ENCODE measurements at regions not wholly inside any gene's neighbourhood (a gene's known extent, or its start where the extent isn't known, plus 50 kb on each side); places are given as distances from the start of the nearest gene placed in this dataset.

DNA sequence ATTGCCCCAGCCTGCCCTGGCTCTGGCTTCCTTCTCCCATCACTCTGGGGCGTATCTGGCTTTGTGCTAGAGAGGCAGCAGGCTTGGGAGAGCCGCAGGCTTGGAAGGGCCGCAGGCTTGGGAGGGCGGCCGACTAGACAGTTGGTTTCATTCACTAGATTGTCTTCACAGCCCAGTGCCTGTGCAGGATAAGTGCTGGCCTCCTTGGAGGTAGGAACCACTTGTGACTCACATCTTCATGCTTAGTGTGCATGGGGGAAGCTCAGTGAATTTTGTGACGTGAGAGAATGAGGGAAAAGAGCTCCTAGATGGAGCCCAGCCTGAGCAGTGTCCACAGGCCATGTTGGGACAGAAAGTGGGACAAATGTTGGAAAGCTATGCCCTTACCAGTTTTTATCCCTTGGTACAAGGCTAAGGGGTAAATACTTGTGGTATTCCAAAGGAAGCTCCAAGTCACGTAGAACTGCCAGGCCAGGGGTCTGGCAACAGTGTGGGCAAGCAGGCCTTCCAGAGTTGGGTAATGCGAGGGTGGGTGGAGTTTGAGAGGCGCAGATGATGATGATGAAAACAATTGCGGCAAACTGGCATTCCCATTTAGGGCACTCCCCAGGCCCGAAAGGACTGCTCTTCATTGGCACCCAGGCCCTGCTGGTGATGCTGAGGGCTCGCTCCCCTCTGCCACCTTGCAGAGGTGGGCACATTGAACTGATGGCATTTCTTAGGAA lies 100.1 kb downstream of the DDX1 start:
- H3K27me3 ChIP-seq = no peaks in the 10 kb centered on the region
- no peak overlapping the region for H3K27ac ChIP-seq
- no peaks in the 10 kb centered on the region for H3K36me3 ChIP-seq
- TF ChIP-seq POLR2A (IDR thresholded peaks at IDR 0.05) = no peak
- TF ChIP-seq, protein P1, sequence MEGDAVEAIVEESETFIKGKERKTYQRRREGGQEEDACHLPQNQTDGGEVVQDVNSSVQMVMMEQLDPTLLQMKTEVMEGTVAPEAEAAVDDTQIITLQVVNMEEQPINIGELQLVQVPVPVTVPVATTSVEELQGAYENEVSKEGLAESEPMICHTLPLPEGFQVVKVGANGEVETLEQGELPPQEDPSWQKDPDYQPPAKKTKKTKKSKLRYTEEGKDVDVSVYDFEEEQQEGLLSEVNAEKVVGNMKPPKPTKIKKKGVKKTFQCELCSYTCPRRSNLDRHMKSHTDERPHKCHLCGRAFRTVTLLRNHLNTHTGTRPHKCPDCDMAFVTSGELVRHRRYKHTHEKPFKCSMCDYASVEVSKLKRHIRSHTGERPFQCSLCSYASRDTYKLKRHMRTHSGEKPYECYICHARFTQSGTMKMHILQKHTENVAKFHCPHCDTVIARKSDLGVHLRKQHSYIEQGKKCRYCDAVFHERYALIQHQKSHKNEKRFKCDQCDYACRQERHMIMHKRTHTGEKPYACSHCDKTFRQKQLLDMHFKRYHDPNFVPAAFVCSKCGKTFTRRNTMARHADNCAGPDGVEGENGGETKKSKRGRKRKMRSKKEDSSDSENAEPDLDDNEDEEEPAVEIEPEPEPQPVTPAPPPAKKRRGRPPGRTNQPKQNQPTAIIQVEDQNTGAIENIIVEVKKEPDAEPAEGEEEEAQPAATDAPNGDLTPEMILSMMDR (IDR thresholded peaks at IDR 0.05 in 4 of 5, conservative IDR thresholded peaks at IDR 0.05 in 1 of 5) = no peak
- intact Hi-C loops (cut with DNase I; ENCODE audit: low total_unique reads) (no loop called here), in situ Hi-C loops (cut with MboI; ENCODE audit: low sequenced_read_pairs in 4 of 4) (no loop called here)
- H3K4me3 ChIP-seq = no peak overlapping the region
- H3K4me1 ChIP-seq = no peaks in the 10 kb centered on the region
- ATAC-seq = no peak
- no peak for DNase-seq
- H3K9me3 ChIP-seq = no peaks in the 10 kb centered on the region

DNA sequence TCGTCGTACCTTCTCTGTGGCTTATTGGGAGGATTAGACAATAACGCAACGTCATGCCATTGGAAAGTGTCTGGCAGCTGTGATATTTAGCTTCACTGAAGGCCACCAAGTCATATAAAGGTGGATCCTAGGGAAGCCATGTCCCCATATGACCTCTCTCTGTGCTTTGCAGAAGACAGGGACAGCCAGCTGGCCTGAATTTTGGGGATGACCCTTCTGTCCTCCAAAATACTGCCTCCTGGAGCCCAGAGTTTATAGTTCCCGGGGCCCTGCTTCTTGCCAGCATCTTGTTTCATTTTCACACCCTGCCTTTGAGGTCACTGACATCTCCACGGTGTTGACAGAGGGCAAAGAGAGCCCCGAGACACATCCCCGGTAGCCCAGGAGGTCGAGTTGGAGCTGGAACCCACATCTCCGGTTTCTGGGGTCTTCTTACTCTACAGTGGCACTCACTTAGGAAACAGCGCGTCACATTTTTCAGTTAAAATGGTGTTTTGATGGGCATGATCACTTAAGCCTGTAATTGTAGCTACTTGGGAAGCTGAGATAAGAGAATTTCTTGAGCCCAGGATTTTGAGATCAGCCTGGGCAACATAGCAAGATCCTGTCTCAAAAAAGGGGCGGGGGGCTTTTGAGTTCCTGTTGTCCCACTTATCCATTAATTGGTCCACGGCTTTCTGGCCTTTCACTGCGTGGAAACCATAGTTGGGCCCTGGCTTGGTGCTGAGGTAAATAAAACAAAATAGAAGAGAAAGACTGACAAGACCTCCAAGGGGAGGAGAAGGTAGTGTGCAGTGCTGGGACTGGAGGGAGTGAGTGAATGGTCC lies 101.1 kb downstream of the DDX1 start:
- Histone ChIP-seq H3K4me3 (no peak overlapping the region), H3K36me3 (no peaks in the 10 kb centered on the region), H3K9me3 (no peaks in the 10 kb centered on the region), H3K27me3 (no peaks in the 10 kb centered on the region), H3K4me1 (no peaks in the 10 kb centered on the region), H3K27ac (no peak overlapping the region)
- no peak for TF ChIP-seq POLR2A (IDR thresholded peaks at IDR 0.05)
- TF ChIP-seq, protein P1 (IDR thresholded peaks at IDR 0.05 in 4 of 5, conservative IDR thresholded peaks at IDR 0.05 in 1 of 5) = no peak
- ATAC-seq = no peak
- no peak for DNase-seq
- intact Hi-C loops (cut with DNase I; ENCODE audit: low total_unique reads) = no loop called here
- in situ Hi-C loops (cut with MboI; ENCODE audit: low sequenced_read_pairs in 4 of 4) = no loop called here

DNA sequence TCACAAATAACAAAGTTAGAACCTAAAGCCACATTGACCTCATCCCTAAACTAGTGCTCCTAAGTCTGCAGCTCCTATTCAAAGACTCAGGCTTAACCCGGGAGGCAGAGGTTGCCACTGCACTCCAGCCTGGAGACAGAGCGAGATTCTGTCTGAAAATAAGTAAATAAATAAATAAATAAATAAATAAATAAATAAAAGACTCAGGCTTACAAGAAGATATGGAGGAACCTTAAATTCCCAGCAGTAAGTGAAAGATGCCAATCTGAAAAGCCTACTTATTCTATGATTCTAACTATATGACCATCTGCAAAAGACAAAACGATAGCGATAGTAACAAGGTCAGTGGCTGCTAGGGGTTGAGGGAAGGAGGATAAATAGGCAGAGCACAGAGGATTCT lies 101.7 kb downstream of the DDX1 start:
- no peak for DNase-seq
- Histone ChIP-seq H3K36me3 (no peaks in the 10 kb centered on the region), H3K4me3 (no peak overlapping the region), H3K27ac (no peak overlapping the region), H3K9me3 (no peaks in the 10 kb centered on the region), H3K27me3 (no peaks in the 10 kb centered on the region), H3K4me1 (no peaks in the 10 kb centered on the region)
- no peak for TF ChIP-seq POLR2A (IDR thresholded peaks at IDR 0.05)
- TF ChIP-seq, protein P1 (IDR thresholded peaks at IDR 0.05 in 4 of 5, conservative IDR thresholded peaks at IDR 0.05 in 1 of 5) = no peak
- in situ Hi-C loops (cut with MboI; ENCODE audit: low sequenced_read_pairs in 4 of 4) (no loop called here), intact Hi-C loops (cut with DNase I; ENCODE audit: low total_unique reads) (no loop called here)
- no peak for ATAC-seq

DNA sequence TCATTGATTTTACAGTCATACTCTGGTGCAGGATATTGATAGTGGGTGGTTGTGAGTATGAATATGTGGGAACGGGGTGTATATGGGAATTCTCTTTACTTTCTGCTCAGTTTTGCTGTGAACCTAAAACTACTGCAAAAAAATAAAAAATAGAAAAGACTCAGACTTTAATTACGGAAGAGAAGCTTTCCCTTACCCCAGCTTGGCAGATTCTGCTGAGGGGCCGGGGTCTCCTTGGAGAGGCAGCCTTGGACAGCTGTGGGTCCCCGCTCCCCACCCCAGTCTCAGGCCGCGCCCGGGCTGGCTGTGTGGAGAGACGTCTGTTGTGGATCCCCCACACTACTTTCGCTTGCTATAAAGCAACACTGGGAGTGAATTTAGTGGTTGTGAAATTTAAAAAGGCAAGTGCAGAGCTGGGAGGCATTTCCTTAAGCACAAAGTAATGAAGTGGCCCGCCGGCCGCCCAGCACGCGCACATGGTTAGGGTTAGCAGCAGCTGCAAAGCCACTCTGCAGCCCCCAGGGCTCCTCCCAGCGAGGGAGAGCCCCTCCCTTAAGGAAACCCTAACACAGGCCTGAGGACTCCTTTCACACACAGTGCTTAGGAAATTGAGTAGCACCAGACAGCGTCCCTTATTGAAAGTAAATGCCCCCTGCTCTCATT lies 102.4 kb downstream of the DDX1 start:
- DNase-seq = no peak

More for the DNA sequence above, 102.4 kb downstream of the DDX1 start:
- Histone ChIP-seq H3K27ac (no peak overlapping the region), H3K36me3 (no peaks in the 10 kb centered on the region), H3K4me3 (no peak overlapping the region), H3K9me3 (no peaks in the 10 kb centered on the region), H3K4me1 (no peaks in the 10 kb centered on the region), H3K27me3 (no peaks in the 10 kb centered on the region)
- TF ChIP-seq, protein P1 (IDR thresholded peaks at IDR 0.05 in 4 of 5, conservative IDR thresholded peaks at IDR 0.05 in 1 of 5) = no peak
- no peak for TF ChIP-seq POLR2A (IDR thresholded peaks at IDR 0.05)
- no peak for ATAC-seq
- intact Hi-C loops (cut with DNase I; ENCODE audit: low total_unique reads) (no loop called here), in situ Hi-C loops (cut with MboI; ENCODE audit: low sequenced_read_pairs in 4 of 4) (no loop called here)
